ENCODE measurements at regions not wholly inside any gene's neighbourhood (a gene's known extent, or its start where the extent isn't known, plus 50 kb on each side); places are given as distances from the start of the nearest gene placed in this dataset.
"Not testable (repeated sequence)": the region's sequence is repeated elsewhere in the genome, so short reads cannot be mapped to it uniquely, and the experiment has no call there.

GRCh38 chr20:28562510-28562898, 2695.0 kb upstream of the DEFB115 start:
- Histone ChIP-seq H3K4me1 (ENCODE audit: control insufficient read depth, insufficient read depth, low read length) (no peaks in the 10 kb centered on the region), H3K27me3 (ENCODE audit: control insufficient read depth, insufficient read depth) (no peaks in the 10 kb centered on the region), H3K9me3 (ENCODE audit: control insufficient read depth, low read length) (no peaks in the 10 kb centered on the region), H3K27ac (ENCODE audit: low read length) (no peak overlapping the region), H3K4me3 (ENCODE audit: low read length) (no peak overlapping the region)
- intact Hi-C loops (cut with DNase I): no loop called here
- DNase-seq (no peak), ATAC-seq (no peak)
- WGBS: 56% methylated on average over 6 of the region's 6 CpGs

GRCh38 chr20:28562899-28563521, 2694.5 kb upstream of the DEFB115 start:
- WGBS: 54% methylated on average over 6 of the region's 6 CpGs
- H3K27ac ChIP-seq (ENCODE audit: low read length); ATAC-seq; H3K9me3 ChIP-seq (ENCODE audit: control insufficient read depth, low read length); H3K27me3 ChIP-seq (ENCODE audit: control insufficient read depth, insufficient read depth); H3K4me3 ChIP-seq (ENCODE audit: low read length); intact Hi-C loops (cut with DNase I); DNase-seq; H3K4me1 ChIP-seq (ENCODE audit: control insufficient read depth, insufficient read depth, low read length): not testable (repeated sequence)

GRCh38 chr20:28564024-28564423, 2693.4 kb upstream of the DEFB115 start:
- H3K4me3 ChIP-seq (ENCODE audit: low read length); DNase-seq; H3K27ac ChIP-seq (ENCODE audit: low read length); intact Hi-C loops (cut with DNase I); H3K4me1 ChIP-seq (ENCODE audit: control insufficient read depth, insufficient read depth, low read length); H3K27me3 ChIP-seq (ENCODE audit: control insufficient read depth, insufficient read depth); H3K9me3 ChIP-seq (ENCODE audit: control insufficient read depth, low read length): not testable (repeated sequence)
- 55% methylated on average over 4 of the region's 4 CpGs for WGBS
- ATAC-seq: peak; percentile 29 to 50

GRCh38 chr20:28564688-28565463, 2692.6 kb upstream of the DEFB115 start:
- ATAC-seq: peak; percentile 33 to 41
- H3K4me3 ChIP-seq (ENCODE audit: low read length); H3K9me3 ChIP-seq (ENCODE audit: control insufficient read depth, low read length); DNase-seq; H3K27me3 ChIP-seq (ENCODE audit: control insufficient read depth, insufficient read depth); H3K27ac ChIP-seq (ENCODE audit: low read length); intact Hi-C loops (cut with DNase I); H3K4me1 ChIP-seq (ENCODE audit: control insufficient read depth, insufficient read depth, low read length): not testable (repeated sequence)
- 61% methylated on average over 12 of the region's 12 CpGs for WGBS

GRCh38 chr20:28575991-28576390, 2681.5 kb upstream of the DEFB115 start:
- H3K4me3 ChIP-seq (ENCODE audit: low read length); H3K27ac ChIP-seq (ENCODE audit: low read length); H3K4me1 ChIP-seq (ENCODE audit: control insufficient read depth, insufficient read depth, low read length); intact Hi-C loops (cut with DNase I); DNase-seq; ATAC-seq; H3K27me3 ChIP-seq (ENCODE audit: control insufficient read depth, insufficient read depth); H3K9me3 ChIP-seq (ENCODE audit: control insufficient read depth, low read length): not testable (repeated sequence)
- 62% methylated on average over 3 of the region's 3 CpGs for WGBS

GRCh38 chr20:28591680-28592079, 2665.8 kb upstream of the DEFB115 start:
- H3K4me1 ChIP-seq (ENCODE audit: control insufficient read depth, insufficient read depth, low read length); H3K9me3 ChIP-seq (ENCODE audit: control insufficient read depth, low read length); H3K27ac ChIP-seq (ENCODE audit: low read length); H3K27me3 ChIP-seq (ENCODE audit: control insufficient read depth, insufficient read depth); H3K4me3 ChIP-seq (ENCODE audit: low read length); intact Hi-C loops (cut with DNase I); DNase-seq; ATAC-seq: not testable (repeated sequence)
- WGBS: 79% methylated on average over 2 of the region's 3 CpGs

- DNase-seq; H3K9me3 ChIP-seq (ENCODE audit: control insufficient read depth, low read length); H3K4me3 ChIP-seq (ENCODE audit: low read length); H3K27me3 ChIP-seq (ENCODE audit: control insufficient read depth, insufficient read depth); ATAC-seq; intact Hi-C loops (cut with DNase I); H3K4me1 ChIP-seq (ENCODE audit: control insufficient read depth, insufficient read depth, low read length); H3K27ac ChIP-seq (ENCODE audit: low read length): not testable (repeated sequence)
- 95% methylated on average over 4 of the region's 4 CpGs for WGBS
Observed at GRCh38 chr20:28593383-28593782, 2664.1 kb upstream of the DEFB115 start.

GRCh38 chr20:28594476-28594875, 2663.0 kb upstream of the DEFB115 start:
- H3K9me3 ChIP-seq (ENCODE audit: control insufficient read depth, low read length); intact Hi-C loops (cut with DNase I); H3K4me1 ChIP-seq (ENCODE audit: control insufficient read depth, insufficient read depth, low read length); H3K4me3 ChIP-seq (ENCODE audit: low read length); DNase-seq; H3K27me3 ChIP-seq (ENCODE audit: control insufficient read depth, insufficient read depth); ATAC-seq; H3K27ac ChIP-seq (ENCODE audit: low read length): not testable (repeated sequence)
- WGBS: 78% methylated on average over 5 of the region's 7 CpGs

GRCh38 chr20:28602006-28602402, 2655.5 kb upstream of the DEFB115 start:
- ATAC-seq; intact Hi-C loops (cut with DNase I); H3K9me3 ChIP-seq (ENCODE audit: control insufficient read depth, low read length); H3K27me3 ChIP-seq (ENCODE audit: control insufficient read depth, insufficient read depth); DNase-seq; H3K4me1 ChIP-seq (ENCODE audit: control insufficient read depth, insufficient read depth, low read length): not testable (repeated sequence)
- Histone ChIP-seq H3K27ac (ENCODE audit: low read length) (peak overlapping the region; percentile 75), H3K4me3 (ENCODE audit: low read length) (peak overlapping the region; percentile 85)
- 20% methylated on average over 7 of the region's 7 CpGs for WGBS

- H3K4me1 ChIP-seq (ENCODE audit: control insufficient read depth, insufficient read depth, low read length); intact Hi-C loops (cut with DNase I); H3K27me3 ChIP-seq (ENCODE audit: control insufficient read depth, insufficient read depth); H3K9me3 ChIP-seq (ENCODE audit: control insufficient read depth, low read length): not testable (repeated sequence)
- 5% methylated on average over 71 of the region's 71 CpGs for WGBS
- Histone ChIP-seq H3K4me3 (ENCODE audit: low read length) (peak overlapping the region; percentile 85), H3K27ac (ENCODE audit: low read length) (peak overlapping the region; percentile 75)
- peak; percentile 100 for ATAC-seq
- peak; percentile 84 to 94 (median 92) for DNase-seq
Observed at GRCh38 chr20:28602403-28603217, 2654.9 kb upstream of the DEFB115 start.

- H3K27ac ChIP-seq (ENCODE audit: low read length); H3K27me3 ChIP-seq (ENCODE audit: control insufficient read depth, insufficient read depth); ATAC-seq; DNase-seq; intact Hi-C loops (cut with DNase I); H3K9me3 ChIP-seq (ENCODE audit: control insufficient read depth, low read length); H3K4me1 ChIP-seq (ENCODE audit: control insufficient read depth, insufficient read depth, low read length): not testable (repeated sequence)
- peak overlapping the region; percentile 85 for H3K4me3 ChIP-seq (ENCODE audit: low read length)
- 65% methylated on average over 17 of the region's 17 CpGs for WGBS
Observed at GRCh38 chr20:28603218-28603577, 2654.3 kb upstream of the DEFB115 start.
